ENCODE measurements at regions not wholly inside any gene's neighbourhood (a gene's known extent, or its start where the extent isn't known, plus 50 kb on each side); places are given as distances from the start of the nearest gene placed in this dataset.

GRCh38 chr14:83053022-83053710 is 1519.5 kb upstream of the SEL1L start:
- TF ChIP-seq CTCF (IDR thresholded peaks at IDR 0.05), result no peak
- no peak for TF ChIP-seq POLR2A (IDR thresholded peaks at IDR 0.05)

Measured in prostate gland (tissue), 2 donors.